Adipocyte (in vitro differentiated cells): ENCODE measurements at regions not wholly inside any gene's neighbourhood (a gene's known extent, or its start where the extent isn't known, plus 50 kb on each side); places are given as distances from the start of the nearest gene placed in this dataset.
"Not testable (repeated sequence)": the region's sequence is repeated elsewhere in the genome, so short reads cannot be mapped to it uniquely, and the experiment has no call there.

Source experiments
- DNase-seq: peaks from one replicate; pipeline ENCODE4 v3.0.0-alpha.2; 2015; ENCODE audit warnings: low read depth
- H3K27me3 ChIP-seq: replicated peaks from 2 replicates; pipeline ENCODE4 v1.7.0; 2013; ENCODE audit warnings: mild to moderate bottlenecking, low read length, moderate library complexity; ENCODE audit not compliant: control insufficient read depth, insufficient read depth
- H3K36me3 ChIP-seq: 2 replicates; pipeline ENCODE4 v1.7.0; 2013; ENCODE audit warnings: low read length, mild to moderate bottlenecking, moderate library complexity; ENCODE audit not compliant: control insufficient read depth, insufficient read depth, severe bottlenecking
- H3K4me1 ChIP-seq: 2 replicates; pipeline ENCODE4 v1.7.0; 2013; ENCODE audit warnings: mild to moderate bottlenecking, low read length, moderate library complexity; ENCODE audit not compliant: control insufficient read depth, insufficient read depth
- H3K4me3 ChIP-seq: 2 replicates; pipeline ENCODE4 v1.7.0; 2013; ENCODE audit warnings: mild to moderate bottlenecking, low read length, moderate library complexity
- H3K9ac ChIP-seq: 2 replicates; pipeline ENCODE4 v1.7.0; 2013; ENCODE audit warnings: mild to moderate bottlenecking, low read length, moderate library complexity
- H3K9me3 ChIP-seq: 2 replicates; pipeline ENCODE4 v1.7.0; 2013; ENCODE audit warnings: mild to moderate bottlenecking, low read length, moderate library complexity; ENCODE audit not compliant: control insufficient read depth

GRCh38 chr7:25602730-25603426 lies 374.6 kb upstream of the NPVF start:
- not testable (repeated sequence) for H3K9ac ChIP-seq, H3K9me3 ChIP-seq, H3K27me3 ChIP-seq, DNase-seq, H3K4me3 ChIP-seq, H3K36me3 ChIP-seq, H3K4me1 ChIP-seq

GRCh38 chr7:25603427-25603740 lies 375.1 kb upstream of the NPVF start:
- not testable (repeated sequence) for H3K9me3 ChIP-seq, H3K4me3 ChIP-seq, DNase-seq, H3K9ac ChIP-seq, H3K4me1 ChIP-seq, H3K36me3 ChIP-seq, H3K27me3 ChIP-seq

GRCh38 chr7:25611196-25611595 lies 382.9 kb upstream of the NPVF start:
- H3K27me3 ChIP-seq = peaks cover 2% of the 10 kb centered on the region

GRCh38 chr7:25613912-25614311 lies 385.6 kb upstream of the NPVF start:
- Histone ChIP-seq H3K9me3 (peaks cover 14% of the 10 kb centered on the region), H3K27me3 (peaks cover 8% of the 10 kb centered on the region), H3K9ac (no peak overlapping the region), H3K4me1 (no peaks in the 10 kb centered on the region), H3K36me3 (no peaks in the 10 kb centered on the region), H3K4me3 (no peak overlapping the region)
- no peak for DNase-seq

More at GRCh38 chr7:25611196-25611595, 382.9 kb upstream of the NPVF start:
- Histone ChIP-seq H3K36me3 (no peaks in the 10 kb centered on the region), H3K4me1 (no peaks in the 10 kb centered on the region), H3K9me3 (peaks cover 14% of the 10 kb centered on the region), H3K4me3 (no peak overlapping the region), H3K9ac (no peak overlapping the region)
- no peak for DNase-seq

GRCh38 chr7:25614415-25614814 lies 386.1 kb upstream of the NPVF start:
- no peaks in the 10 kb centered on the region for H3K4me1 ChIP-seq
- H3K9me3 ChIP-seq = peaks cover 14% of the 10 kb centered on the region
- no peaks in the 10 kb centered on the region for H3K36me3 ChIP-seq
- peaks cover 8% of the 10 kb centered on the region for H3K27me3 ChIP-seq
- H3K9ac ChIP-seq = no peak overlapping the region
- H3K4me3 ChIP-seq = no peak overlapping the region
- no peak for DNase-seq

- Histone ChIP-seq H3K27me3 (peaks cover 8% of the 10 kb centered on the region), H3K4me1 (no peaks in the 10 kb centered on the region), H3K9ac (no peak overlapping the region), H3K9me3 (peaks cover 14% of the 10 kb centered on the region), H3K36me3 (no peaks in the 10 kb centered on the region), H3K4me3 (no peak overlapping the region)
- DNase-seq = no peak
These were observed 386.7 kb upstream of the NPVF start for GRCh38 chr7:25615003-25615402.

GRCh38 chr7:25615593-25615992 lies 387.3 kb upstream of the NPVF start:
- no peak for DNase-seq
- Histone ChIP-seq H3K9ac (no peak overlapping the region), H3K4me3 (no peak overlapping the region), H3K27me3 (peaks cover 8% of the 10 kb centered on the region), H3K4me1 (no peaks in the 10 kb centered on the region), H3K36me3 (no peaks in the 10 kb centered on the region), H3K9me3 (peaks cover 14% of the 10 kb centered on the region)

- Histone ChIP-seq H3K4me1 (no peaks in the 10 kb centered on the region), H3K9me3 (peaks cover 7% of the 10 kb centered on the region), H3K4me3 (no peak overlapping the region), H3K9ac (no peak overlapping the region), H3K27me3 (peaks cover 8% of the 10 kb centered on the region), H3K36me3 (no peaks in the 10 kb centered on the region)
- no peak for DNase-seq
These were observed 388.9 kb upstream of the NPVF start for GRCh38 chr7:25617214-25617613.

- no peak overlapping the region for H3K4me3 ChIP-seq
- H3K36me3 ChIP-seq = no peaks in the 10 kb centered on the region
- H3K27me3 ChIP-seq = peaks cover 8% of the 10 kb centered on the region
- peaks cover 2% of the 10 kb centered on the region for H3K9me3 ChIP-seq
- H3K9ac ChIP-seq = no peak overlapping the region
- no peak for DNase-seq
- no peaks in the 10 kb centered on the region for H3K4me1 ChIP-seq
These were observed 389.4 kb upstream of the NPVF start for GRCh38 chr7:25617673-25618072.

- Histone ChIP-seq H3K9ac (no peak overlapping the region), H3K36me3 (no peaks in the 10 kb centered on the region), H3K9me3 (no peaks in the 10 kb centered on the region), H3K4me1 (no peaks in the 10 kb centered on the region), H3K4me3 (no peak overlapping the region), H3K27me3 (peaks cover 8% of the 10 kb centered on the region)
- no peak for DNase-seq
These were observed 391.1 kb upstream of the NPVF start for GRCh38 chr7:25619381-25619780.

GRCh38 chr7:25619963-25620799 lies 391.9 kb upstream of the NPVF start:
- Histone ChIP-seq H3K4me1 (no peaks in the 10 kb centered on the region), H3K9me3 (no peaks in the 10 kb centered on the region), H3K9ac (no peak overlapping the region), H3K27me3 (peaks cover 8% of the 10 kb centered on the region), H3K4me3 (no peak overlapping the region), H3K36me3 (no peaks in the 10 kb centered on the region)
- no peak for DNase-seq
